HL-60 (cell line): ENCODE measurements at regions not wholly inside any gene's neighbourhood (a gene's known extent, or its start where the extent isn't known, plus 50 kb on each side); places are given as distances from the start of the nearest gene placed in this dataset.

Source experiments
- DNase-seq, 2 experiments: peaks; one replicate each; pipeline ENCODE4 v3.0.0-alpha.2; 2010 to 2020; ENCODE audit warnings: low read depth in 1 of 2, low spot score in 1 of 2
- H3K27ac ChIP-seq: fragments of 250-450 bp; sonication (Bioruptor Pico); replicated peaks from 2 replicates; pipeline ENCODE4 v1.5.1; 2020; ENCODE audit warnings: mild to moderate bottlenecking, moderate library complexity
- H3K27me3 ChIP-seq: fragments of 250-450 bp; sonication (Bioruptor Pico); 2 replicates; pipeline ENCODE4 v1.5.1; 2021; ENCODE audit warnings: mild to moderate bottlenecking, moderate library complexity; ENCODE audit not compliant: insufficient read depth, poor library complexity, severe bottlenecking
- H3K4me3 ChIP-seq: replicated peaks from 2 replicates; pipeline ENCODE4 v1.5.1; 2011; ENCODE audit warnings: mild to moderate bottlenecking, control low read depth, low read length; ENCODE audit not compliant: insufficient read depth
- CTCF ChIP-seq: IDR thresholded peaks from one replicate; pipeline ENCODE4 v1.5.1; 2011; ENCODE audit warnings: low read length, control low read depth, inconsistent platforms; ENCODE audit not compliant: insufficient read depth
- GABPA ChIP-seq: IDR thresholded peaks from 2 replicates; pipeline ENCODE4 v1.6.1; 2012; ENCODE audit warnings: low read depth
- POLR2AphosphoS5 ChIP-seq: IDR thresholded peaks from 2 replicates; pipeline ENCODE4 v1.6.1; 2012; ENCODE audit warnings: low read depth
- REST ChIP-seq: IDR thresholded peaks from 2 replicates; pipeline ENCODE4 v1.6.1; 2012; ENCODE audit warnings: low read depth; ENCODE audit not compliant: insufficient replicate concordance
- SPI1 ChIP-seq: IDR thresholded peaks from 2 replicates; pipeline ENCODE4 v1.6.1; 2012; ENCODE audit warnings: low read depth, mild to moderate bottlenecking, borderline replicate concordance

- DNase-seq, result no peak
- TF ChIP-seq GABPA (no peak), REST (no peak), CTCF (no peak), POLR2AphosphoS5 (no peak)
- Histone ChIP-seq H3K4me3 (no peak overlapping the region), H3K27ac (no peak overlapping the region), H3K27me3 (peaks cover 2% of the 10 kb centered on the region)
Observed at GRCh38 chr2:220452561-220452960, 825.1 kb downstream of the SLC4A3 start.

GRCh38 chr2:220455351-220455990, 828.0 kb downstream of the SLC4A3 start:
- H3K27ac ChIP-seq, result no peak overlapping the region
- DNase-seq, result no peak
- H3K27me3 ChIP-seq, result peaks cover 2% of the 10 kb centered on the region
- TF ChIP-seq SPI1 (no peak), REST (no peak), GABPA (no peak), POLR2AphosphoS5 (no peak), CTCF (no peak)
- no peak overlapping the region for H3K4me3 ChIP-seq

GRCh38 chr2:220458051-220458450, 830.6 kb downstream of the SLC4A3 start:
- no peak overlapping the region for H3K27ac ChIP-seq
- no peak for DNase-seq
- H3K27me3 ChIP-seq, result peaks cover 2% of the 10 kb centered on the region
- H3K4me3 ChIP-seq, result no peak overlapping the region
- TF ChIP-seq SPI1 (no peak), REST (no peak), CTCF (no peak), POLR2AphosphoS5 (no peak), GABPA (no peak)
